ENCODE measurements at regions not wholly inside any gene's neighbourhood (a gene's known extent, or its start where the extent isn't known, plus 50 kb on each side); places are given as distances from the start of the nearest gene placed in this dataset.

- H3K4me3 Mint-ChIP-seq (ENCODE audit: unreplicated experiment) = no peak overlapping the region
- ChIA-PET POLR2A (no interaction called here), CTCF (no interaction called here)
- H3K9me3 ChIP-seq = peaks cover 4% of the 10 kb centered on the region; the same call in 1 of the 2 replicates
- H3K4me1 ChIP-seq = no peaks in the 10 kb centered on the region
- H3K4me1 Mint-ChIP-seq (ENCODE audit: low read depth, unreplicated experiment) = no peaks in the 10 kb centered on the region
- H3K27me3 ChIP-seq (replicated peaks; ENCODE audit: control insufficient read depth, insufficient read depth, low read length) = no peaks in the 10 kb centered on the region
- intact Hi-C loops (cut with micrococcal nuclease; ENCODE audit: unreplicated experiment) = no loop called here
- no TSS peak for BruUV-seq (replicated peaks)
- no peaks in the 10 kb centered on the region for H3K36me3 ChIP-seq (ENCODE audit: control insufficient read depth, insufficient read depth, low read length)
- H3K4me3 ChIP-seq (ENCODE audit: low read depth, low read length) = no peak overlapping the region
- H3K27me3 Mint-ChIP-seq (ENCODE audit: insufficient read depth, unreplicated experiment) = no peaks in the 10 kb centered on the region
- TF ChIP-seq CTCF (IDR thresholded peaks at IDR 0.05; ENCODE audit: insufficient read depth in 1 of 2, low read depth in 1 of 2, low read length in 1 of 2, severe bottlenecking in 1 of 2, unreplicated experiment in 1 of 2) = no peak
- H3K36me3 Mint-ChIP-seq (ENCODE audit: insufficient read depth, unreplicated experiment) = no peaks in the 10 kb centered on the region
- no peaks in the 10 kb centered on the region for H3K9me3 Mint-ChIP-seq (ENCODE audit: unreplicated experiment)
- no peak for DNase-seq
- H3K27ac Mint-ChIP-seq (ENCODE audit: unreplicated experiment) = no peak overlapping the region
Measured at GRCh38 chr3:159319156-159319555, 517.3 kb downstream of the MFSD1 start.

GRCh38 chr3:159322322-159322939 is 520.6 kb downstream of the MFSD1 start:
- CTCF ChIA-PET = no interaction called here

GRCh38 chr3:159323848-159324247 is 522.0 kb downstream of the MFSD1 start:
- Mint-ChIP-seq H3K36me3 (ENCODE audit: insufficient read depth, unreplicated experiment) (no peaks in the 10 kb centered on the region), H3K4me3 (ENCODE audit: unreplicated experiment) (no peak overlapping the region), H3K4me1 (ENCODE audit: low read depth, unreplicated experiment) (no peaks in the 10 kb centered on the region), H3K27ac (ENCODE audit: unreplicated experiment) (no peak overlapping the region), H3K27me3 (ENCODE audit: insufficient read depth, unreplicated experiment) (peaks cover 4% of the 10 kb centered on the region), H3K9me3 (ENCODE audit: unreplicated experiment) (no peaks in the 10 kb centered on the region)
- Histone ChIP-seq H3K36me3 (ENCODE audit: control insufficient read depth, insufficient read depth, low read length) (no peaks in the 10 kb centered on the region), H3K4me3 (ENCODE audit: low read depth, low read length) (no peak overlapping the region), H3K27me3 (replicated peaks; ENCODE audit: control insufficient read depth, insufficient read depth, low read length) (no peaks in the 10 kb centered on the region), H3K9me3 (no peaks in the 10 kb centered on the region), H3K4me1 (no peaks in the 10 kb centered on the region)
- TF ChIP-seq CTCF (IDR thresholded peaks at IDR 0.05; ENCODE audit: insufficient read depth in 1 of 2, low read depth in 1 of 2, low read length in 1 of 2, severe bottlenecking in 1 of 2, unreplicated experiment in 1 of 2) = no peak
- no peak for DNase-seq
- BruUV-seq (replicated peaks) = no TSS peak
- intact Hi-C loops (cut with micrococcal nuclease; ENCODE audit: unreplicated experiment) = loop anchor here (2.0 kb wide), 1 partner anchor 481 kb away; no protein-coding TSS in a partner anchor
- POLR2A ChIA-PET = no interaction called here
- CTCF ChIA-PET = interaction anchor here (0.6 kb wide), 1 partner anchor 59 kb away, joined by 4 read pairs; no protein-coding TSS in a partner anchor

More at GRCh38 chr3:159322322-159322939, 520.6 kb downstream of the MFSD1 start:
- Mint-ChIP-seq H3K36me3 (ENCODE audit: insufficient read depth, unreplicated experiment) (no peaks in the 10 kb centered on the region), H3K9me3 (ENCODE audit: unreplicated experiment) (no peaks in the 10 kb centered on the region), H3K27ac (ENCODE audit: unreplicated experiment) (no peak overlapping the region), H3K27me3 (ENCODE audit: insufficient read depth, unreplicated experiment) (no peaks in the 10 kb centered on the region), H3K4me1 (ENCODE audit: low read depth, unreplicated experiment) (no peaks in the 10 kb centered on the region), H3K4me3 (ENCODE audit: unreplicated experiment) (no peak overlapping the region)
- intact Hi-C loops (cut with micrococcal nuclease; ENCODE audit: unreplicated experiment) = loop anchor here (2.0 kb wide), 1 partner anchor 482 kb away; no protein-coding TSS in a partner anchor
- no peak overlapping the region for H3K4me3 ChIP-seq (ENCODE audit: low read depth, low read length)
- no peaks in the 10 kb centered on the region for H3K27me3 ChIP-seq (replicated peaks; ENCODE audit: control insufficient read depth, insufficient read depth, low read length)
- TF ChIP-seq CTCF (IDR thresholded peaks at IDR 0.05; ENCODE audit: insufficient read depth in 1 of 2, low read depth in 1 of 2, low read length in 1 of 2, severe bottlenecking in 1 of 2, unreplicated experiment in 1 of 2) = peak; percentile 37 to 54
- H3K36me3 ChIP-seq (ENCODE audit: control insufficient read depth, insufficient read depth, low read length) = no peaks in the 10 kb centered on the region
- peak in 1 of 2 experiments; percentile 42 for DNase-seq
- no TSS peak for BruUV-seq (replicated peaks)
- H3K4me1 ChIP-seq = no peaks in the 10 kb centered on the region
- H3K9me3 ChIP-seq = no peaks in the 10 kb centered on the region
- POLR2A ChIA-PET = no interaction called here
